Stimulated activated CD4-positive, alpha-beta T cell treated with anti-CD3 and anti-CD28 coated beads, Interleukin-15, amount 100 ng/mL, for 48 hours (primary cell): ENCODE measurements at regions not wholly inside any gene's neighbourhood (a gene's known extent, or its start where the extent isn't known, plus 50 kb on each side); places are given as distances from the start of the nearest gene placed in this dataset.
"Not testable (repeated sequence)": the region's sequence is repeated elsewhere in the genome, so short reads cannot be mapped to it uniquely, and the experiment has no call there.

Source experiments
- DNase-seq, 2 donors: peaks; one replicate each; pipeline ENCODE4 v3.0.0-alpha.2; 2020; ENCODE audit warnings: low read depth in 2 of 2

GRCh38 chr21:16116798-16117197 lies 387.0 kb downstream of the USP25 start:
- DNase-seq: no peak

GRCh38 chr21:16117331-16117730 lies 387.5 kb downstream of the USP25 start:
- no peak for DNase-seq

- DNase-seq: no peak
These were observed 388.2 kb downstream of the USP25 start for GRCh38 chr21:16117851-16118590.

GRCh38 chr21:16124378-16125138 lies 394.8 kb downstream of the USP25 start:
- no peak for DNase-seq

- no peak for DNase-seq
These were observed 395.5 kb downstream of the USP25 start for GRCh38 chr21:16125274-16125673.

DNA sequence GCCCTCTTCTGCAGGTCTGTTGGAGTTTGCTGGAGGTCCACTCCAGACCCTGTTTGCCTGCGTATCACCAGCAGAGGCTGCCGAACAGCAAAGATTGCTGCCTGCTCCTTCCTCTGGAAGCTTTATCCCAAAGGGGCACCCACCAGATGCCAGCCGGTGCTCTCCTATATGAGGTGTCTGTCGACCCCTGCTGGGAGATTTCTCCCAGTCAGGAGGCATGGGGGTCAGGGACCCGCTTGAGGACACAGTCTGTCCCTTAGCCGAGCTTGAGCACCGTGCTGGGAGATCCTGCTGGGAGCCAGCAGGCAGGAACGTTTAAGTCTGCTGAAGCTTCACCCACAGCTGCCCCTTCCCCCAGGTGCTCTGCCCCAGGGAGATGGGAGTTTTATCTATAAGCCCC lies 402.7 kb downstream of the USP25 start:
- DNase-seq: not testable (repeated sequence)

DNA sequence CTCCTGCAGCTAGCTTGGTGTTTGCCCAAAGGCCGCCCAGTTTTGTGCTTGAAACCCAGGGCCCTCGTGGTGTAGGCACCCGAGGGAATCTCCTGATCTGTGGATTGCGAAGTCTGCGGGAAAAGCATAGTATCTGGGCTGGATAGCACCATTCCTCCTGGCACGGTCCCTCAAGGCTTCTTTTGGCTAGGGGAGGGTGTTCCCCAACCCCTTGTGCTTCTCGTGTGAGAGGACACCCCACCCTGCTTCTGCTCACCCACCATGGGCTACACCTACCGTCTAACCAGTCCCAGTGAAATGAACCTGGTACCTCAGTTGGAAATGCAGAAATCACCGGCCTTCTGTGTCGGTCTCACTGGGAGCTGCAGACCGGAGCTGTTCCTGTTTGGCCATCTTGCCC lies 403.5 kb downstream of the USP25 start:
- DNase-seq: no peak

GRCh38 chr21:16134134-16134533 lies 404.4 kb downstream of the USP25 start:
- no peak for DNase-seq

DNA sequence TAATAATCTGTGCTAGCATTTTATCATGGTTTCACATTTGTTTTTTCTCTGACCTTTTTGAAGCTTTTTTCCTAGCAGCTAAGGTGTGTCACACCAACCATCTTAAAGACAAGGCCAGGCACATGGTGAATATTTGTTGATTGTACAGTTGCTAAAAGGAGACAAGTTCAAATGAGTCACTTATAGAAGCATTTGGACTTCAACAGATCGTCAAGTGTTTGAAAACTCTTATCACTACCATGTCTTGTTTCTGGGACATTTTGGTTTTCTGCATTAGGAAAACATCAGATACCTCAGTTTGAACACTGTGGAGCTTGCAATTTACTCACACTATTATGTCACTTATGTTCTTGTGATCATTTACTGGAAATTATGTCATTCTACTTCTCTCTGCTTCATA lies 407.3 kb downstream of the USP25 start:
- no peak for DNase-seq

DNA sequence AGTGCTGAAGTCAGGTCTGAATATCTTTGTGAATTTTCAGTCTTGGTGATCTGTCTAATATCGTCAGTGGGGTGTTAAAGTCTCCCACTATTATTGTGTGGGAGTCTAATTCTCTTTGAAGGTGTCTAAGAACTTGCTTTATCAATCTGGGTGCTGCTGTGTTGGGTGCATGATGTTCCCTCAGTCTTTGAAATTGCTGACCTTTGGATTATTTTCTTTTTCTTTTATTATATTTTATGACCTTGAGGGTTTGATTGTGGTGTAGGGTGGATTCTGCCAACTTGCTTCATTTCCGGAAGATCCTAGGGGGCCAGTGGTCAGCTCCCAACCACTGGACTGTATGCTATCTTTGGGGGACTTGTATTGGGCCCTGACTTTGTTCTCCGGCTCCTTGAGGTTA lies 415.3 kb downstream of the USP25 start:
- no peak for DNase-seq

- DNase-seq: no peak
These were observed 415.7 kb downstream of the USP25 start for GRCh38 chr21:16145479-16145878.

DNA sequence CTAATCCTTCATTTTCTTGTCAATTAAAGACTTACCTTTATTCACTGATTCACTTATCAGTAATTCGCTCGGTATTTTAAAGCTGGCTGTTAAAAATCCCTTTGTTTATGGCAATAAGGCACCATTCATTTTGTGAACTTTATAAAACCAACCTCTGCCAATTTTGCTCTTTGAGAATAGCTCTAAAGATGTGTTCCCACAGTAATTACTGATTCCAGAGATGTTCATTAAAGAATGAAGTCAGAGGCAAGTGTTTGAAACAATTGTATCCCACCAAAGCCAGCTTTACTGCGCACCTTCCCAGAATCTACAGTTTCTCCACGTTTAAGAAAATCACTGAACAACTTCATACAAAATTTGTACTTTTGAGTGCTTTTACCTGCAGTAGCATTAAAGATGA lies 424.5 kb downstream of the USP25 start:
- DNase-seq: no peak

GRCh38 chr21:16154951-16155635 lies 425.3 kb downstream of the USP25 start:
- DNase-seq: no peak

DNA sequence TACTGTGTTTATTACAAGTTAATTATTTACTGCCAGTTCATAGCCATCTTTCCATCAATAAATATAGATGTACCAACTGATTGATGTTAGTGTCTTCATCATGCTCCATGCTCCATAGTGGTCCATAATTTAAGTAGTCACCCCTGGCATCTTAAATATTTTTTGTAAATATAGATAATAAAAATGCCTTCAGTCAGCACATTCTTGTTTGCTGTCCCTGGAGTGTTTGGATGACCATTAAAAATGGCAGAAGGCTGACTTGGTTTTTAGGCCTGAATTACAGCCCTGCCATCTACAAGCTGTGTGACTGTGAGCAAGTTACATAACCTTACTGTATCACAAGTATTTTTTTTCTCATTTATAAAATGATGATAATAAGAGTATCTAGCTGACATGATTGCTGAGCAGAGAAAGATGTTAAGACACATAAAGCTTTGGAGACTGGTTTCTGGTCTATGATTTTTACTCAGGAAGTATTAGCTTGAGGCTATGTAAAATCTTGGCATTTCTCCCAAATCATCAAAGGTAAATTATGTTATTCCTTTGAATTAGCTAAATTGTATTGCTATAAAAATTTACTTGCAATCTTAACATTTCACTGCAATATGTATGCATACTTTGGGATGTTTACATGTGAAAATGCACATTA lies 427.2 kb downstream of the USP25 start:
- no peak for DNase-seq

DNA sequence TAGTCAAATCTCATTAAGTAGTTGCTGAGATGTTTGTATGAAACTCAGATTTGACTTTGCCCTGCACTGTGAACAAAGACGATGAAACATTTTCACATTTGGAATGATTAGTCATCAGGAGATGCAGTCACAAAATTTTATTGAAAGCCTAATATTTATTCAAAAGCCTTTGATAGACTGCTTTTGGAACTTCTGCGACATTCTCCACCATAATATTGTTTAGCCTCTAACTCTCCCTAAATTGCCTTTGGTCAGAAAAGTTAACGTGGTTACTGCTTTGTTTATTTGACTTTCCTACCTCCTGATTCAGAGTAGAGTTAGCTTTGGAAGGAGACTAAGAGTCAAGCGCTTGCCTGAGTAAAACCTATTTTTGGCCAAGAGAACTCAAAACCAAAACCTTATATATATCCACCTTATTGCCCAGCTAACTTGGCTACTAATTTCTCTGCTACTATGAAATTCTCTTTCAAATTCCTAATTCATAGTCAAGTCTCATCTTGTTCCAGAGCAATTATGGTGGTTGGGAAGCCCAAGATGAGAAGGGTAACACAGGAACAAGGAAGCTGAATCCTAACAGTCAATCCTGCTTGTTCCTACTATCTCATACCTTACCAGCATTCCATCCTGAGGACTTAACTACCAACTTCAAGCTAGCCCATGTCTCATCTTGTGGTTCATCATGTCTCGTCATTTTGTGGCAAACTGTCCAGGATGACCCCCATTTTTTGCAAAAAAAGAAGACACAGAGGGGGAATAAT lies 429.6 kb downstream of the USP25 start:
- DNase-seq: no peak

GRCh38 chr21:16159971-16160350 lies 430.2 kb downstream of the USP25 start:
- no peak for DNase-seq

DNA sequence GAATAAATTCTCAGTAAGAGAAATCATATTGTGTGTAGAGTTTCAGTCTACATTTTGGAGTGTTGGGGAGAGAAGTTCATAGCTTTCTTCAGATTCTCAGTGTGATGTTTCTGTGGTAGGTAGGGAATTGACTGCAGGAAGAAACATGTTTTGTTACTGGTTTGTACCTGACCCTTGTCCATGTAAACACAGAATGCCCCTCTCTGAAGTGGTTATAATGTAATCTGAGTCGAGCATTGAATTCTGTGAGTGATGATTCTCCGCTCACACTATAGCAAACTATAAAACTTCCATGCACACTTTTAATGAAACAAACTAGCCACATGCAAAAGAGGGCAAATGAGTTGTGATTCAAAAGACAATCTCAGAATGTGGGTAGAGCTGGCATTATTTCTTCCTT lies 433.2 kb downstream of the USP25 start:
- no peak for DNase-seq

GRCh38 chr21:16169102-16169511 lies 439.3 kb downstream of the USP25 start:
- DNase-seq: no peak

DNA sequence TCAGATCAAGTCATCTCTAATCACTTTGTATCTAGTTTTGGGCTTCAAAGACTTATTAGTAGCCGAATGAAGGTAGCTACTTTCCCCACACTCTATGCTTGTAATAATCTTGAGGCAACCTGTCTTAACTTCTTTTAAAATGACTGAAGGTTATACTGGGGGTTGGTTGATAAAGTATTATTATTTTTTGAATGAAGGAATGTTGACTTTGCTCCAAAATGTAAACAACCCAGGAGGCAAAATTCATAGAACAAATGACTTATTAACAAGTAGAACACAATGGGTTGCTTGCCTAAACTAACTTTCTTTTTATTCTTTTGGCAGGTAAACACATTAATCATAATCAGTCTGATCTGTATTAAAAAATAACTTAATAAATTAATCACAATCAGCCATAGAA lies 440.0 kb downstream of the USP25 start:
- DNase-seq: no peak

DNA sequence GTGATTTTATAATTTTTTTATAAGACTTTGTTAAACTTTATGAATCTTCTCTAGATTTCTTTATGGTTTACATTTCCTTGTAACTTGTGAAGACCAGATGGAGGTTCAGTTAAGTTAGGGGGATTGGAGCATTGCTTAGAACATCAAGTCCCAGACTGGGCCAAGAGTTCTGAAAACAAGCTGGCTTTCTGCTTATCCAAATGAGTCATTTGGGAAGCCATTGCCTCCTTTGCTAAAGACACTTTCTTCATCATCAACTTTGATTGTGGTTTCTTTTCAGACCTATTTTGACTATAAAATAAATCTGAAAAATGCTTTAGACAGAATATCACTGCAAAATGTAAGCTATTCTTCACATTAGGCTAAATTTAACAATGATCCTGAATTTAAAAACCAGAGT lies 446.8 kb downstream of the USP25 start:
- DNase-seq: no peak

DNA sequence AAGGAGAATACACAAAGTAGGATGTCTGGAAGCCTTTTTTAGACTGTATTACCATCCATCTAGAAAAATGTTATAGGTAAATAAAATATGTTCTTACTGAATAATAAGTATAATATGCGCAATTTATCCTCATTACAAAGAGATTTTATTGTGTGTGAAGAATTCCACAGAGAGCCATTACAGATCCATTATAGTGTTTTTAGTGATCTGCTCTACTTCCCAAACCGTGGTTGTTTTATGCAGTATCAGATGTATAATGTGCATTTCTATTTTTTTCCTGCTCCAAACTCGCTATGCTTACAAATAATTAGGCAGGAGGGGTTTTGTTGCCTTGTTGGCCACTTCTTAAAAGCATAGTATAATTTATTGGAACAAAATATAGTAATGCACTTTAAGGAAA lies 447.8 kb downstream of the USP25 start:
- no peak for DNase-seq

DNA sequence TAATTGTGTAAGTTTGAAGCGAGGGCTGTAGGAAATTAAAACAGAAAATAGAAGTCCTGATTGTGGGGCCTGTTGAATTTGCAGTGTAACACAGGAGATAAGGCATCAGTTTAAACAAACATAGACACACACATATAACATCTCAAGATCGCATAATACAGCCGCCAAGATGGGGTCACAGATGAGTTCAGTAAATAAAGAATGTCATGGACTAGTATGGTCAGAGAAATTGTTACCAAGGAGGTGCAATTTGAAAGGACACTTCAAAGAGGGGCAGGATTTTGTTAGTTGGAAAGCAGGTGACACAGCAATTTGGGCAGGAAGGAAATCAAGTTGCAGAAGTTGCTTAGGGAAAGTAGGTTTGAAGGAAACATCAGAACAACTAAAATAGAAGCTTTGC lies 450.0 kb downstream of the USP25 start:
- no peak for DNase-seq
